Type B pancreatic cell (in vitro differentiated cells): ENCODE measurements at regions not wholly inside any gene's neighbourhood (a gene's known extent, or its start where the extent isn't known, plus 50 kb on each side); places are given as distances from the start of the nearest gene placed in this dataset.

Source experiments
- DNase-seq: peaks from one replicate; pipeline ENCODE4 v3.0.0; 2021; ENCODE audit warnings: mixed read lengths; ENCODE audit not compliant: unreplicated experiment; ENCODE audit errors: extremely low spot score
- H3K27ac Mint-ChIP-seq: 2 replicates; pipeline ENCODE4 v1.8.0; 2021; ENCODE audit warnings: mild to moderate bottlenecking, mixed read lengths
- H3K27me3 Mint-ChIP-seq: 2 replicates; pipeline ENCODE4 v1.8.0; 2021; ENCODE audit warnings: mixed read lengths
- H3K36me3 Mint-ChIP-seq: 2 replicates; pipeline ENCODE4 v1.8.0; 2021; ENCODE audit warnings: mixed read lengths
- H3K4me1 Mint-ChIP-seq: one replicate; pipeline ENCODE4 v1.8.0; 2021; ENCODE audit warnings: mixed read lengths; ENCODE audit not compliant: unreplicated experiment
- H3K4me3 Mint-ChIP-seq: 2 replicates; pipeline ENCODE4 v1.8.0; 2021; ENCODE audit warnings: mild to moderate bottlenecking, mixed read lengths
- H3K9me3 Mint-ChIP-seq: 2 replicates; pipeline ENCODE4 v1.8.0; 2021; ENCODE audit warnings: mixed read lengths
- TF ChIP-seq, protein P1 (sequence below): fragments of 200-600 bp; sonication (generic); conservative IDR thresholded peaks from 2 replicates; pipeline ENCODE4 v1.5.0; 2021; ENCODE audit warnings: antibody characterized with exemption, mild to moderate bottlenecking

DNA sequence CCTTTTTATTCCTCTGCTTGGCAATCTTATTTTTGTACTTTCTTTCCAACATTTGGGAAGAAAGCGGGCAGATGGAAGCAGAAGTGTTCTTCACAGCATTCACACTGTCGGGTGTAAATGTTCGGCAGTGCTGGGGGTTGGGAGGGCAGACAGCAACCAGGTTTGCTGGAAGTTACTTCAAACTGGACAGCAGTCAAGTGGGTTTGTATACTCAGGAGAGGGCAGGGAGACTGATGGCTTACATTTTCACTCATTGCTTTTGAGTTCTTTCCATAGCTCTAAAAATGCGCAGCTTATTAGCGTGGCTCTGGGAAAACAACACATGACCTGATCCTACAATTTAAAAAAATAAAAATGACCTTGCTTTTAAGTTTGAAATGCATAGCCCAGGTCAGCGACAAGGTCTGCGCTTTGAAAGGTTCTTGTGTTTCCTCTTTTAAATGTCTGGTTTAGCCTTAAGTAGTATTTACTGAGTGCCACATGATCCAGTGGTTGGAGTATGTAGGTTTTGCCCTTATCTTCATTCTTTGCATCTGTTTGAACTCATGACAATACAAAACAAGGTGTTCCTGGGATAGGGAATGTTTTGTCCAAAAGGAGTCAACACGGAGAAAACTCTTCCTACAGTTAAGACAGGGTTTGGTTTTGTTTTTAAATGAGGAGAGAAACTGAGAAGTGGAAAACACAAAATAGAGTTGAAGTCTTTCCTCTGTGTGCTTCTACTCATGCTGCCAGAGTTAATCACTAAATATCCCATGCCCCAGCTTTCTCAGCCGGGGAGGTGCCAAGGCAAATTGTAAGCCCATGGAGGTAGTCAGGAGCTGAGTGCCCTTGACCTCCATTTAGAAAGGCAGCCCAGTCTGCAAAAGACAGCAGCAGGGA, 132.7 kb upstream of the DMRT1 start:
- DNase-seq, result no peak
- H3K36me3 Mint-ChIP-seq, result peaks cover 31% of the 10 kb centered on the region
- no peaks in the 10 kb centered on the region for H3K9me3 Mint-ChIP-seq
- H3K27ac Mint-ChIP-seq, result peak overlapping the region; percentile 69
- TF ChIP-seq, protein P1, sequence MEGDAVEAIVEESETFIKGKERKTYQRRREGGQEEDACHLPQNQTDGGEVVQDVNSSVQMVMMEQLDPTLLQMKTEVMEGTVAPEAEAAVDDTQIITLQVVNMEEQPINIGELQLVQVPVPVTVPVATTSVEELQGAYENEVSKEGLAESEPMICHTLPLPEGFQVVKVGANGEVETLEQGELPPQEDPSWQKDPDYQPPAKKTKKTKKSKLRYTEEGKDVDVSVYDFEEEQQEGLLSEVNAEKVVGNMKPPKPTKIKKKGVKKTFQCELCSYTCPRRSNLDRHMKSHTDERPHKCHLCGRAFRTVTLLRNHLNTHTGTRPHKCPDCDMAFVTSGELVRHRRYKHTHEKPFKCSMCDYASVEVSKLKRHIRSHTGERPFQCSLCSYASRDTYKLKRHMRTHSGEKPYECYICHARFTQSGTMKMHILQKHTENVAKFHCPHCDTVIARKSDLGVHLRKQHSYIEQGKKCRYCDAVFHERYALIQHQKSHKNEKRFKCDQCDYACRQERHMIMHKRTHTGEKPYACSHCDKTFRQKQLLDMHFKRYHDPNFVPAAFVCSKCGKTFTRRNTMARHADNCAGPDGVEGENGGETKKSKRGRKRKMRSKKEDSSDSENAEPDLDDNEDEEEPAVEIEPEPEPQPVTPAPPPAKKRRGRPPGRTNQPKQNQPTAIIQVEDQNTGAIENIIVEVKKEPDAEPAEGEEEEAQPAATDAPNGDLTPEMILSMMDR, result no peak
- no peaks in the 10 kb centered on the region for H3K27me3 Mint-ChIP-seq
- H3K4me1 Mint-ChIP-seq, result peaks cover 37% of the 10 kb centered on the region
- H3K4me3 Mint-ChIP-seq, result peak overlapping the region; percentile 84

DNA sequence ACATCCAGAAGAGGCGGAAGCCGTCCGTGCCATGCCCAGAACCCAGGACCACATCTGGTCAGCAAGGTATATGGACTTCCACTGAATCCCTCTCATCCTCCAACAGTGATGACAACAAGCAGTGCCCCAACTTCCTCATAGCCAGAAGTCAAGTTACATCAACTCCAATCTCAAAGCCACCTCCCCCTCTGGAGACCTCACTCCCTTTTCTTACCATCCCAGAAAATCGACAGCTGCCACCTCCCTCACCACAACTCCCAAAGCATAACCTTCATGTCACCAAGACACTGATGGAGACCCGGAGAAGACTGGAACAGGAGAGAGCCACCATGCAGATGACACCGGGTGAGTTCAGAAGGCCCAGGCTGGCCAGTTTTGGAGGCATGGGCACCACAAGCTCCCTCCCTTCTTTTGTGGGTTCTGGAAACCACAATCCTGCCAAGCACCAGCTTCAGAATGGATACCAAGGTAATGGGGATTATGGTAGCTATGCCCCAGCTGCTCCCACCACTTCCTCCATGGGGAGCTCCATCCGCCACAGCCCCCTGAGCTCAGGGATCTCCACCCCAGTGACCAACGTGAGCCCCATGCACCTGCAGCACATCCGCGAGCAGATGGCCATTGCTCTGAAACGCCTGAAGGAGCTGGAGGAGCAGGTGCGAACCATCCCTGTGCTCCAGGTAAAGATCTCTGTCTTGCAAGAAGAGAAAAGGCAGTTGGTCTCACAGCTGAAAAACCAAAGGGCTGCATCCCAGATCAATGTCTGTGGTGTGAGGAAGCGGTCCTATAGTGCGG, 130.3 kb upstream of the DMRT1 start:
- peaks cover 34% of the 10 kb centered on the region for H3K36me3 Mint-ChIP-seq
- H3K9me3 Mint-ChIP-seq, result no peaks in the 10 kb centered on the region
- peaks cover 42% of the 10 kb centered on the region for H3K4me1 Mint-ChIP-seq
- DNase-seq, result no peak
- TF ChIP-seq, protein P1, result no peak
- peak overlapping the region; percentile 16 for H3K27ac Mint-ChIP-seq
- H3K4me3 Mint-ChIP-seq, result no peak overlapping the region
- no peaks in the 10 kb centered on the region for H3K27me3 Mint-ChIP-seq

DNA sequence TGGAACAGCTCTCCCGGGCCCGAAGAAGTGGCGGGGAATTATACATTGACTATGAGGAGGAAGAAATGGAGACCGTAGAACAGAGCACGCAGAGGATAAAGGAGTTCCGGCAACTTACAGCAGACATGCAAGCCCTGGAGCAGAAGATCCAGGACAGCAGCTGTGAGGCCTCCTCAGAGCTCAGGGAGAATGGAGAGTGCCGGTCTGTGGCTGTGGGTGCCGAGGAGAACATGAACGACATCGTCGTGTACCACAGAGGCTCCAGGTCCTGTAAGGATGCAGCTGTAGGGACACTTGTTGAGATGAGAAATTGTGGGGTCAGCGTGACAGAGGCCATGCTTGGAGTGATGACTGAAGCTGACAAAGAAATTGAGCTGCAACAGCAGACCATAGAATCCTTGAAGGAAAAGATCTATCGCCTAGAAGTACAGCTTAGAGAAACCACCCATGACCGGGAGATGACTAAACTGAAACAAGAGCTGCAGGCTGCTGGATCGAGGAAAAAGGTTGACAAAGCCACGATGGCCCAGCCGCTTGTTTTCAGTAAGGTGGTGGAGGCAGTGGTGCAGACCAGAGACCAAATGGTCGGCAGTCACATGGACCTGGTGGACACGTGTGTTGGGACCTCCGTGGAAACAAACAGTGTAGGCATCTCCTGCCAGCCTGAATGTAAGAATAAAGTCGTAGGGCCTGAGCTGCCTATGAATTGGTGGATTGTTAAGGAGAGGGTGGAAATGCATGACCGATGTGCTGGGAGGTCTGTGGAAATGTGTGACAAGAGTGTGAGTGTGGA, 129.5 kb upstream of the DMRT1 start:
- TF ChIP-seq, protein P1, result no peak
- DNase-seq, result no peak
- Mint-ChIP-seq H3K4me3 (no peak overlapping the region), H3K9me3 (no peaks in the 10 kb centered on the region), H3K27ac (peak overlapping the region; percentile 24), H3K36me3 (peaks cover 34% of the 10 kb centered on the region), H3K4me1 (peaks cover 38% of the 10 kb centered on the region), H3K27me3 (no peaks in the 10 kb centered on the region)

DNA sequence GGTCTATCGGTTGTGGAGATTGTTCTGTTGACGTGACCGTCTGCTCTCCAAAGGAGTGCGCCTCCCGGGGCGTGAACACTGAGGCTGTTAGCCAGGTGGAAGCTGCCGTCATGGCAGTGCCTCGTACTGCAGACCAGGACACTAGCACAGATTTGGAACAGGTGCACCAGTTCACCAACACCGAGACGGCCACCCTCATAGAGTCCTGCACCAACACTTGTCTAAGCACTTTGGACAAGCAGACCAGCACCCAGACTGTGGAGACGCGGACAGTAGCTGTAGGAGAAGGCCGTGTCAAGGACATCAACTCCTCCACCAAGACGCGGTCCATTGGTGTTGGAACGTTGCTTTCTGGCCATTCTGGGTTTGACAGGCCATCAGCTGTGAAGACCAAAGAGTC, 128.9 kb upstream of the DMRT1 start:
- Mint-ChIP-seq H3K4me1 (peaks cover 38% of the 10 kb centered on the region), H3K4me3 (no peak overlapping the region), H3K36me3 (peaks cover 34% of the 10 kb centered on the region), H3K9me3 (no peaks in the 10 kb centered on the region), H3K27ac (no peak overlapping the region), H3K27me3 (no peaks in the 10 kb centered on the region)
- TF ChIP-seq, protein P1, result no peak
- DNase-seq, result no peak

DNA sequence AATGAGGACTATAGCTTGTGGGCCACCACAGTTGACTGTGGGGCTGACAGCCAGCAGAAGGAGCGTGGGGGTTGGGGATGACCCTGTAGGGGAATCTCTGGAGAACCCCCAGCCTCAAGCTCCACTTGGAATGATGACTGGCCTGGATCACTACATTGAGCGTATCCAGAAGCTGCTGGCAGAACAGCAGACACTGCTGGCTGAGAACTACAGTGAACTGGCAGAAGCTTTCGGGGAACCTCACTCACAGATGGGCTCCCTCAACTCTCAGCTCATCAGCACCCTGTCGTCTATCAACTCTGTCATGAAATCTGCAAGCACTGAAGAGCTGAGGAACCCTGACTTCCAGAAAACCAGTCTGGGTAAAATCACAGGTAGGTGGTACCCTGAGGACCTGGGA, 128.4 kb upstream of the DMRT1 start:
- peaks cover 34% of the 10 kb centered on the region for H3K36me3 Mint-ChIP-seq
- no peak overlapping the region for H3K4me3 Mint-ChIP-seq
- TF ChIP-seq, protein P1, result no peak
- DNase-seq, result no peak
- H3K9me3 Mint-ChIP-seq, result no peaks in the 10 kb centered on the region
- H3K27me3 Mint-ChIP-seq, result no peaks in the 10 kb centered on the region
- no peak overlapping the region for H3K27ac Mint-ChIP-seq
- peaks cover 42% of the 10 kb centered on the region for H3K4me1 Mint-ChIP-seq
